GM12892 (cell line): ENCODE measurements at regions not wholly inside any gene's neighbourhood (a gene's known extent, or its start where the extent isn't known, plus 50 kb on each side); places are given as distances from the start of the nearest gene placed in this dataset.

ENCODE experiments used
- POLR2A ChIP-seq: IDR thresholded peaks from 2 replicates; pipeline ENCODE4 v1.6.1; 2011; ENCODE audit warnings: low read depth, low read length, control low read depth
- POLR2AphosphoS5 ChIP-seq: IDR thresholded peaks from 2 replicates; pipeline ENCODE4 v1.6.1; 2011; ENCODE audit warnings: low read depth, low read length, control low read depth

GRCh38 chr20:60984666-60985065, 267.4 kb upstream of the CDH4 start:
- TF ChIP-seq POLR2A (no peak), POLR2AphosphoS5 (no peak)
